Globus pallidus (tissue), 1 donor: ENCODE measurements at regions not wholly inside any gene's neighbourhood (a gene's known extent, or its start where the extent isn't known, plus 50 kb on each side); places are given as distances from the start of the nearest gene placed in this dataset.

Source experiments
- DNase-seq: peaks from one replicate; pipeline ENCODE4 v3.0.0-alpha.2; 2015; ENCODE audit warnings: low spot score

DNA sequence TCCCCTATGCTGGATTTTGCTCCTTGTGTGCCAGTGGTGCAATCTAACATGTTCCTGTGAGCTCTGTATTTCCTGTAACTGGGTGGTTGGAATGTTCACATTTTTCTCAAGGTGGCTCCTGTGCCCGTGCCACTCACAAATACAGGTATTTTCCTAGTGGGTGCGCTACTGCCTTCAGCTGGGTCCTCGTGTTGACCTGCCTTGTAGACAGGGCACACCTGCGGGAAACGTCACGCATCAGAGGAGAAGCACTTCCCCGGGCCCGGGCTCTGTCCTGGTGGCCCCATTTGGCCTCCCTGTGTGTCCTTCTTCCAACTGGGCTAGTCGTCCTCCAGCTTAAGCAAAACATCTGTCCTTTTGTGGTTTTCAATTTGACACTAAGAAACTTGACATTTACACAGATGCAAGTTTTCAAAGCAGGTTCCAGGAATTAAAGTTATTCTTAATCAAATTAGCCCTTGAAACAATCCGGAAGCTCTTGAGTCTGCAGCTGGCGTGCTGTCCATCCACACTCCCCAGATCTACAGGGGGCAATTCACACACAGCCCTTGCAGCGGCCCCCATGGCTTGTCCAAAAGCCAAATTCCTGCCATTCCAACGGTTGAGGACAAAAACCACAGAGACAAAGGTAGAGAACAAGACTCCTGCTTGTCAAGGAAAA is 275.1 kb downstream of the CDC5L start:
- DNase-seq = no peak

DNA sequence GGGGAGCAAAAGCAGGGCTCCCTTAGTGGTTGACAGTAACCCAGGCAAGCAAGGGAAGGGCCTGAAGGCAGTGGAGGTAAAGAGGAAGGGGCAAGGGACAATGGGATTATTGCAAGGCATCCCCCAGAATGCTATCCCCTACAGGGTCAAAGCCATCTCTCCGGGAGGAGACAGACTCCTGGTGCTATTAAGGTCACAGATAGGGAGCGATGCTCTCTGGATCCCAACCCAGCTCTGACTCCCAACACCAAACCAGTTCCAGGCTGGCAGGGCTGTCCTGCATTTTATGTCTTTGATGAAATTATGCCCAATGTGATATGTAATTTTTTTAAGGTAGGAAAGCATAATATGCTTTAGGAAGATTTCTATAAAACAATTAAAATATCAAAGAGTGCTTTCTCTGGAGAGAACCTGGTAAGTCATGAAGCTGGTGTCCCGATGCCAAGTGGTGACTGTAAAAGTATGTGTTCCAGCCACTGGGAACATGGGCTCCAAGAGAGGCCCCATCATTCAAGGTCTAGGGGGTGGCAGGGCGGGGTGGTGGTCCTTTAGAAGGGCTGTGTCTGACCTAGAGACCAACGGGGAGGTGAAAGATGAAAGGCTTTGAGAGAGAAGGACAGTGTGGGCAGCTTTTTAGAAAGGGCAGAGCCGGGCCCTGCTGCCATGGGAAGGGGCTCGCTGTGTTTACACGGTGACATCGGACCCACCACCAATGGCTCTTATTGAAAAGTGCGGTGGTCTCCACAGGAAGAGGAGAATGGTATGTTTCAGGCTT is 276.5 kb downstream of the CDC5L start:
- no peak for DNase-seq

DNA sequence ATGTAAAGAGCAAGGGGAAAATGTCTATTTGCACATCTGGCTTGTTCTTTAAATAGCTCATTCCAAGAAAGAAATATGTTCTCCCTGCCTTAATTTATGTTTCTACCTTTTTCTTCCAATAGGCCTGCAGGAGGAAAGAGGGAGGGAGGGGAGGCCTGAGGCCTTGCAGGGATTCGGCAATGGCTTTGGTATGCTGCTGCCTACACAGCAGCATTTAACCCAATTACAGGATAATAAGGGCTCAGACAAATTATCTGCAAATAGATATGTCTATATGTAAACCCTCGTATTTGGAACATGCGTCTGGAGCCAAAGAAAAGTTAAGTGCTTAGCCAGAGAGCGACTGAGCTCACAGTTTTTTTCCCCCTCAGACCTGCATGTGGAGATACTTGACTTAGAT is 277.2 kb downstream of the CDC5L start:
- no peak for DNase-seq

DNA sequence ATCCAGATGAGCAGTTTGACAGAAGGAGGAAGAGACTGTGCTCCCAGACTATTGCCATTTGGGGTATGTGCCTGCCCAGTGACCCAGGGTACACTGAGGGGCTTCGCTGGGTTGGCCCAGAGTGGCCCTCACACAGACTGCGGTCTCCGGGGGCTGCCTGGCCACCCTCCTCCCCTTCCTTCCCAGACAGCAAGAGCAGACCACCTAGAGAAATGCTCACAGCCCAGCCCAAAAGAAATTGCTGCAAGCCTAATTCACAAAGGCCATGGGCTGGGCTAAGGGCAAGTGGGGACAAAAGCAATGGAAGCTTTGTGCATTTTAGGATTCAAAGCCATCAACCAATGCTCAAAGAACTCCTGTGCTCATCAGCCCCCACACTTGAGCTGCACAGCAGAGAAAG is 277.6 kb downstream of the CDC5L start:
- no peak for DNase-seq

DNA sequence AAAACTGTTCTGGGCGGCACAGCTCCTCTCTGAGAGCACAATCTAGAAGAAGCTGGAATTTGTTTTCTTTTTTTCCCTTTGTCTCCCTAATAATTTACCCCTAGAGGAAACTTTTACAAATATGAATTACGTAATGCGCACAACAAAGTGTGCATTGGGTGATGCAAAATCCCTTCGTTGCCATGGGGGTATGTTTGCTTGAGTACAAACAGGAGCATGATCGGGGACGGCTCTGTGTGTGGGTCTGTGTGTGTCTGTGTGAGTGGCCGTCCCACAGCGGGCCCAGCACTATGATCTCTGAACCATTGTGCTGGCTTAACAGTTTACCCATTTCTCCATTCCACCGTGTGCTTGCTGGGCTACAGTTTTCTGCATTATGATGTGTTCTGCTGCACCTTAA is 278.2 kb downstream of the CDC5L start:
- DNase-seq = no peak

DNA sequence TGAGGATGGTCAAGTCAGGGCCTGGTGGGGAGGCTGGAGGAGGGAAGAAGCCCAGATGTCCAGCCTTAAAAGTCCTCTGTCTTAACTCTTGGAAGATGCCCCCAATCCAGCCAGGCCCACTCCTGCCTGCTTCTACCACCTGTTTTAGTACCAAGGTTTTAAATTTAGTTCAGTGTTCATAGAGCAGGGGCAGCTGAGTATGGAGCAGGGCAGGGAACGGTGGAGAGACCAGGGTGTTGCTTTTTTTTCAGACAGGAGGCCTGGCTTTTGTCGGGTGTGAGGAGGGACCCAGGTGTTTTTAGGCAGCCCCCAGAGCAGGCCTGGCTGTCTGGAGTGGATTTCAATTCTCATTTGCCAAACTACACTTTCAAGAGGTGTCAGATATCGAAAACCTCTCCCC is 278.8 kb downstream of the CDC5L start:
- DNase-seq = no peak

DNA sequence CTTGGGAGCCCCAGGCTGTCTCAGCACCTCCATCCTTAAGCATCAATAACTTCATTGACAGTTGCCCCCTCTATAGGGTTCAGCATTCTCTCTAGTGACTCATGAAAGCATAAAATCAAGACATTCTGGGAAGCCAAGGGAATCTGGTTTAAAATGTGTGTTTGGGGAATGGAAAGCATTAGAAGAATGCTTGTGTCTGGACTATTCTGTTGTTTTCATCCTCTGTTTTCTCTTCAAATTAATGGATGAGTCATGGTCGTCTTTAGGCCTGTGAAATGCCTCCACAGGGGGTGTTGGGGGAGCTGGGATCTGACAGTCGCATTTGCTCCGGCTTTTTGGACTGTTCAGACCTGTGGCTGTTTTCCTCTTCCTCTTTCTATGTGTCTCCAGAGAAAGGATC is 279.7 kb downstream of the CDC5L start:
- DNase-seq = no peak

DNA sequence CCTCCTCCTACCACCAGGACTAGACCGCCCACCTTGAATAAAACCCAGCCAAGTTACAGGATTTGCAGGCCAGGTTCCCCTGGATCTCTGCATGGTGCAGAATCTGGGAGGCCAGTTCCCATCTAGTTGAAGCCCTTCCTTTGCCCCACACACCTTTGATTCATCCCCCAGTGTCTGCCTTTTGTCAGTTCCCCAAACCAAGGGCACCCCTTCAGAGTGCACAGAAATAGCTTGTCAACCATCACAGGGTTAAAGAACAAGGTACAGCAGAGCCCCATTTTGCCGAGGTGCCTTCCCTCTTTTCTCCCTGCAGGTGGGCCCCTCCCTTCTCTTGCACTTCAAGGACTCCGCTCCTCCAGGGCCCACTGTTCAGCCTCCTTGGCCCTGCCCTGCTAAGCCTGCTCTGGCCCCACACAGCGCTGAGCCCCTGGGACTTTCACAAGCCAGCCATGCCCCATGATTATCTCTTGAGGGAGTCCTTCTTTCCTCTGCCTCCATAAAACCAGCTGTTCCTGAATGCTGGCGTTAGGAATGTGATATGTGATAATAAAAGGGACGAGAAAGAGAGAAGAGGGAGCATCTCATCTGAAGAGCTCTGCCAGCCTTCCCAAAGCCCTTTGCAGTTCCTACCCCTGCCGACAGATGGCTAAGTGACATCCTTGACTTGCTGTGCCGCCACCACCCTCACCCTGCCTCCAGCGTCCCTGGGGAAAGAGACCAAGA is 280.3 kb downstream of the CDC5L start:
- no peak for DNase-seq

DNA sequence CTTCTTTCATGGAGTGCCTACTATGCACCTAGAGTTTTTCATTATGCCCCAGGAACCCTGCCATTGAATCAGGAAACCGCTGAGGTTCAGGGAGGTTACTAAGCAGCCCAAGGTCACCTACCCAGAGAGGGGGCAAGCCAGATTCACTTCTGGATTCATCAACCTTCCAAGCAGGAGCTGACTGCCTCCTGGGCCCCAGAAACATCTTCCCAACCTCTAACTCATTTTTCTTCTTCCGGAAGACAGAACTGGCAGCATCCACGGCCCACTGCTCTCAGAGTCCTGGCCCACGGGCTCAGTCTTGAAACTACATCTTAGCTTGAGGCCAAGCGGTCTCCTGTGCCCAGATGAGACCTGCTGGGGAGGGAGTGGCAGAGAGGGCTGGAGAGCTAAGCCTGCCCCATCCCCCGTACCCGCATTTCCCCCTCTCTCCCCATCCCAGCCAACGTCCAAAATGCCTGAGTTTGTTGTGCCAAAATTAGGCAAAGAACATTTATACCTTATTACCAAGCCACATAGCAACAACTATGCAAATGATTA is 281.0 kb downstream of the CDC5L start:
- DNase-seq = no peak

DNA sequence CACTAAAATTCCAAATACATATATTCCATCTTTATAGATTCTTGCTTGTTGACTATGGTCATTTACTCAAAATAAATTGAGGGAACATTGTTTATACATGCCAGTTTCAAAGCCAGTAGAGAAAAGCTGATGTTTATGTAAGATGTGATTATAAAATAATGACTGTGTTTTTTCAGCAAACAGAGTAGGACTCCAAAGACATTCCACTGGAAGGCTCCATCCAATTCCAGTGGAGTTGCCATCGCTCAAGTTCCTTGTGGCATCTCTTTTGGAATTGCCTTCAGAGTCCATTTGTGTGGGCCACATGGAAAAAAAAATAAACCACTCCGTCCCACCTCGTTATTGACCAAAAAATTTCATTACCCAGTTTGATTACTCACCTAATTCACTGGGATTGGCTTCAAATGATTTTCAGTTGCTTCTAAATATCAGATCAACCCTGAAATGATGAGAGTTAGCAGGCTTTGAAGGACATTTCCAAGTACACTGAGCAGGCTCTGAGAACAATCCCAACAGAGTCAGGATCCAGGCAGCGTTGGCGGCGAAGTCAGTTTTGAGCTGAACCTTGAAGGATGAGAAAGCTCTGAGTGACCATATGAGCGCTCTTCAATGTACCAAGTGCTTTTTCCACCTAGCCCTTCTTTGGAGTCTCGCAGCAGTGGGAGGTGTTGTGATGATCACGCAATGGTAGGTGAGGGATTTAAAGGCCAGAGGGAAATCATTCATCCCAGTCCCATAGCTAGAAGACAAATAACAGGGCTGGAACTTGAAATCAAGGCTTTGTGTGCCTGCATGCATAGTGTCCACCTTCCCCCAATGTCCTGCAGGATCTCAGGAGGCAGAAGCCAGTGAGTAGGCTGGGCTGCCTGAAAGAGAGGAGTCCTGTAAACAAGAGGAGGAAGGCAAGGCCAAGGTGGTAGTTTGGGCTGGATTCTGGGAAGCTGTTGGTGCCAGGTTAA is 281.7 kb downstream of the CDC5L start:
- DNase-seq = no peak

DNA sequence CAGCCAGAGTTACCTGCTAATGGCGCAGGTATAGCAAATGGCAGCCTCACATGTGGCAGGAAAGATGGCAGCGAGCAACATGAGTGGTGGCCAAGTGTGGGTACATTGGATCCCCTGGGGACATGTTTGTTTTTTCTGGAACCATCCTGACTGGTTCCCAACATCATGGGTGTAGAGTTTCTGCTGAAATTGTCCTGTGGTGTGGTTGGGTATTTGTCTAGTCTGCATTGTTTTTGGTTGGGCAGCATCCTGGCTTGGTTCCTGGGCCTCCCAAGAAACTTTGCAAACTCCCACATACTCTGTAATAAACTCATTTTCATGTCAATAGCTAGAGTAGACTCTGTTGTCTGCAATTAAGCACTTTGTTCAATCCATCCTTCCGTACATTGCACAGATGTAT is 282.6 kb downstream of the CDC5L start:
- DNase-seq = no peak

DNA sequence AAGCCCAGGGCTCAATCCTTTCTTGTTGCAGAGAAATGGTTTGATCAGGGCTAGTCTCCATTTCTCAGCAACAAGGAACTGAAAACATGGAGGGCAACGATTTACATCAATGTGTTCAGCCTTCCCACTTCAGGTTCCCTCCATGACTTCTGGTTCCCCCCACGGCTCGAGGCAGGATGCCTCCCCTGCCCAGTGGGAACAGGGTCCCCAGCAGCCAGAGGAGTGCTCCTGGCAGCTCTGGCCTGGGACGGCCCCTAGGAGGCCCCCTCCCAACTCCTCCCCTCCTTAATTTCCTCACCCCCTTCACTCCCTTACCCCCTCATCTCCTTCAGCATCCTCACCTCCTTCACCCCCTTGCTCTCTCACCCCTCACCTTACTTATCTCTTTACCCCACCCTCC is 283.8 kb downstream of the CDC5L start:
- DNase-seq = no peak

DNA sequence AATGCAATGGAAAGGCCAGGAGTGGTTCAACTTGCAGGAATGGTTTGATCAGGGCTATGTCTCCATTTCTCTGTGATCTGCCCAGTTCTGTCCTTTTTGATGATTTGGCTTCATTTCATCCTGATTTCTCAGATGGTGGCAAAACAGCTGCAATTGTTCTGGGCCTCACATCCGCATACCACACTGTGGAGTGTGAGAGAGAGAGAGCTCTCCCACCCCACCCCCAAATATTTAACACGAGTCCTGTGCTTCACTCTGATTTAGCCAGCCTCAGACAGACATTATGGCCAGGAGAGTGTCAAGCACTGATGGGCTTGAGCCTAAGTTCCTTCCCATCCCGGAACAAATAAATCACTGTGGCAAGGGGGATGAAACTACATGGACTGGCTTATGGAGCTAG is 284.6 kb downstream of the CDC5L start:
- no peak for DNase-seq

DNA sequence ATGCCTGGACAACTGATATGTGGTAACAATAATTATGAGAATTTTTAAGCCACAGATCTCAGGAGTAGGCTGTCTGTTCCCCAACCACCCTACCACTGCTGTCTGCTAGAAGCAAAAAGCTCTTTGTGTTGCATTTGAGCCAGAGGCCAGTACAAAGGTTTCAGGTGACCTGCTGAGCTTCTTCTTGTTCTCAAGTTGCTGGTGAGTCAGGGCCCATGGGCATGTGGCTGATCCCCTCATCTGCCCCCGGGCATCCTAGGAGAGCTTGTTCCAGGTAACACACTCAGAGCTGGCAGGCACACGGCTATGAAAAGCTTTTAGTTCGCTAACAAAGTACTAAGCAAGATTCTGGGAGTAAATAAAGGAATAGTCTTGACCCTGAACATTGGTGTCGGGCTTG is 285.3 kb downstream of the CDC5L start:
- DNase-seq = no peak

DNA sequence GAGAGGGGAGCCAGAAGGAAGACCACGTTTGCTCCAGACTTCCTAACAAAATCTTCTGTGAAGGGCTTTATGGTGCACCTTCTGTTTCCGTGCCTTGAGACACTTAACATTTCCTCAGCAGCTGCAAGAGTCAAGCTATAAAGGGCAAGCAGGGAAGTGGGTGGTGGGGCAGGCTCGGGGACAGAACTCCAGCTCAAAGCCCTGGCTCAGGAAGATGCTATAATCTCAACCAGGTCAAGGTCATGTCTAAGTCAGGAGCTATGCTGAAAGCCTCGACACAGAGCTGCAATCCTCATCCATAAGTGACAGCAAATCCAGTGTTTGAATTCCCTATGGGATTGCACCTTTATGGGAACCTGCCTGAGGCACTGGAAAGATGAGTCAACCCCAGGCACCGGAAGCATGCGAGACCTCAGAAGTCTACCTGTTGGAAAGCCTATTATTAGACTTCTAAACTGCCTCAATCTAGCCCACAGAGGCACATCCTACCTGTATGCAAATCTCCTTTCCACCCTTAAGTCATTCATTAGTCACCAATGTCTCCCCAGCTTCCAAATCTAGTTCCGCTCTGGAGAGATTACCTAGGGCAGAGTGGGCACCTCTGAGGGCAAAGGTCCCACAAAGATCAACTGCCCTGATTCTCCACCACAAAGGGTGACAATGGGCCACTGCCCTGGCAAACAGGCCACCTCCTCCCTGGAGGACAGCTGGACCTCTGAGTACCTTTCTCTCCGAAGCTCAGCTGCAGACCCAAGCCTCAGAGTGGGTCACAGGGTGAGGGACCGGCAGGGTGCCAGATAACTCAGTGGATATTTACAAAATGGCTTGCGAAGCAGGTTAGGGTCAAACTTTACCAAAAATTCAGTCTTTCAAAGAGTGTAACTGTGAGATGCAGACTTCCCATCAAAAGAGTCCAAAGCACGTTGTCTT is 287.0 kb downstream of the CDC5L start:
- no peak for DNase-seq

DNA sequence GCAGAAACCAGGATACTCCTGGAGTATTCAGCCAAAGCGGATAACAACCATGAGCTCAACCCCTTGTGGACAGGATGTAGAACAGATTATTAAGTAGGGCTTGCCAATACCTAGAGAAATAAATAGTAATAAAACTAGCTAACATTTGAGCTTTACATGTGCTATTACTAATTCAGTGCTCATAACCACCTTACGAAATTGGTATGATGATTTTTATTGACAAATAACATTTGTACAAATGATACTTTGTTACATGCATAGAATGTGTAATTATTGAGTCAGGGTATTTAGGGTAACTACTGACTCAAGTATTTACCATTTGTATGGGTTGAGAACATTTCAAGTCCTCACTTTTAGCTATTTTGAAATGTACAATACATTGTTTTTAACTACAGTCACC is 287.9 kb downstream of the CDC5L start:
- DNase-seq = no peak

DNA sequence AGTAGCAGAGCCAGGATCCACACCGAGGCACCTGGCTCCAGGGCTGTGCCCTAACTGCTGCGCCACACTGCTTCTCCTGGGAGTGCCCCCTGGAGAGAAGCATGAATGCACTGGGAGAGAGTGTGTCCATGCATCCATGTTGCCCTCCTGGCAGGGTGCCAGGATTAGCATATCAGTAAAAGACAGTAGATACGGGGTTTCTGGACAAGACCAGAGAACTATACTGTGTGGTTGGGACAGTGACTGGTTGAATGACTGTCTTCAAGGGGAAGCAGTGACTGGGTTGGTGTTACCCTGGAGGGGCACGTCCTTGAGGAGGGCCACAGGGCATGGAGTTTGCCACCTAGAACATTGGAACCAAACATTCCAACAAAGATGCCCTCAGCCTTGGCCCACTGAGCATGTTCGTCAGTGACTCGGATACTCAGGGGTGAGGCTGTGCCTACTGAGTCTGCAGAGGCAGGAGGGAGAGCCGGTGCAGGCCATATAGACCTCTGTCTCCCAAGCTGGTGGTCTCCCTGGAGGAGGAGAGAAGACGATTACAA is 288.8 kb downstream of the CDC5L start:
- no peak for DNase-seq

DNA sequence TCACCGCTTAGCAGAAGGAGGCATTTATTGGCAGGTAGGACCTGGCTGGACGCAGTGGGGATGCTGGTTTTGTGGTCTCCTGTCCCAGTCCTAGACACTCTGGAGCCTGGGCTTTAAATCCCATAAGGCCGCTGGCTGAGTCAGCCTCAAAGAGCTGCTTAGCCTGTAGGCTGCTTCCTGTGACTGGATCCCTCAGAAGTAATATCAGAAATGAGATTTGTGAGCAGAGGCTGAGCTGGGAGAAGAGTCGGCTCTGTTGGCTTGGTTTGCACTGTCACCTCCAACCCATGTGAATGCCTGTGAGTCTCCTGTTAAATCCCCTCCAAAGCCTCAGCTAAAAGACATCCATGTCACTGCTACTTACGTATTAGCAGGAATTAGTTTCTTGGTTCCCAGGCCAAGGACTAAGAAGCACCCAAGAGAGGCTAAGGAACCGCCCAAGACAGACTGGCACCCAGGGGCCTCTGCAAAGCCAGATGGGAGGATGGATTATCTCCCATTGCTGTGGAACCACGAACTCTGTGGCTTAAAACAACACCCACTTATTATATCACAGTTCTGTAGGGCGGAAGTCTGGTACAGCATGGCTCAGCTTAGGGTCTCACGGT is 289.4 kb downstream of the CDC5L start:
- DNase-seq = no peak

DNA sequence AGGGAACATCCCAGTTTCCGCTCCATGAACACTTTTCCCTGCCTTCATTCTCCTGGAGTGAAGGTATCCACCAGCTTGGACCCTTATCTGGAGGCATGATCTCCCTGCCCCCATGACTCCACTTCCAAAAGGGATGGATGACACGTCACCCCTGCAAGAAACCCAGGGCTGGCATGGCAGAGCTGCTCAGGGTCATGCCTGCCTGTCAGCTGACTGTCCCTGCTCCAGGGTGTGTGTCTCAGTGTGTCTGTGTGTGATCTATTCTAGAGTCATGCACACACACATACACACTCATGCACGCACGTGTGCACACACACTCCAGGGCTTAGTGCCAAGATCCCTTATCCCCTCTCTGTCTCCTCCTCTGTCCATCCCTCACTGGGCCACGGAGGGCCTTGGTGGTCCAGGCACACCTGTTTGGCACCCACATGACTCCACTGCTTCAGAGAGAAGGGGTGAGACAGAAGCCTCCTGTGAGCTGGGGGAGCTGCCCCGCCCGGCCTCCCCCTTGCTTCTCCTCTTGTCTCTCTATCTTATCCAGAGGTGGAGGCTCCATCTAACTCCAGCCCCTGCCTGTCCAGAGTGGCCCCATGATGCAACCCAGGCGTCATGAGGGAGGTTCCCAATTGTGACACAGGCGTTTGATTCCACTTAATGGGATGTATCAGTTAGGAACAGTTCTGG is 290.9 kb downstream of the CDC5L start:
- no peak for DNase-seq
